GM18502 (cell line): ENCODE measurements at regions not wholly inside any gene's neighbourhood (a gene's known extent, or its start where the extent isn't known, plus 50 kb on each side); places are given as distances from the start of the nearest gene placed in this dataset.

ENCODE experiments used
- ATAC-seq: cut with Tn5 transposase; IDR thresholded peaks from one replicate; pipeline ENCODE4 v1.9.1; 2021; ENCODE audit warnings: mild to moderate bottlenecking; ENCODE audit not compliant: unreplicated experiment, poor library complexity

GRCh38 chr13:57784633-57785032, 153.1 kb downstream of the PCDH17 start:
- no peak for ATAC-seq

GRCh38 chr13:57787058-57787791, 155.7 kb downstream of the PCDH17 start:
- ATAC-seq, result no peak

- no peak for ATAC-seq
Observed at GRCh38 chr13:57799624-57800023, 168.1 kb downstream of the PCDH17 start.

- no peak for ATAC-seq
Observed at GRCh38 chr13:57813651-57814050, 182.1 kb downstream of the PCDH17 start.

GRCh38 chr13:57815600-57815999, 184.1 kb downstream of the PCDH17 start:
- no peak for ATAC-seq

GRCh38 chr13:57820924-57821323, 189.4 kb downstream of the PCDH17 start:
- no peak for ATAC-seq

DNA sequence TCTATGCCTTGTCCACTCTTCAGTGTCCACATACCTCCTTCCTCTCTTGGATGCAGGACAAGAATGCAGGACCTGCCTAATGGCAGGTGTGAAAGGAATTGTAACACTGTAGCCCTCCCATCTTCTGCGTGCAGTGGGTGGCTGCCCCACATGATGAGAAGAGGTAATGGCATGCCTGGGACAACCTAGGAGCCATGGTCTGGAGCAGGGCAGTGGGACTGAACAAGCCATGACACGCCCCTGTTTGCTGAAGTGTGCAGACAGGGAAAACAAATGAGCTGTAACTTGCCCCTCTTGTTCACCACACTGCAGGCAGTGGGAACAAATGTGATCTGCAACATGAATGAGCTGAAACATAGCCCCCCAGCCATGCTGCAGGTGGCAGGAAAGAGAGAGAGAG, 192.2 kb downstream of the PCDH17 start:
- no peak for ATAC-seq

- ATAC-seq, result no peak
Observed at GRCh38 chr13:57824121-57824520, 192.6 kb downstream of the PCDH17 start.

- ATAC-seq, result no peak
Observed at GRCh38 chr13:57825066-57825465, 193.5 kb downstream of the PCDH17 start.

DNA sequence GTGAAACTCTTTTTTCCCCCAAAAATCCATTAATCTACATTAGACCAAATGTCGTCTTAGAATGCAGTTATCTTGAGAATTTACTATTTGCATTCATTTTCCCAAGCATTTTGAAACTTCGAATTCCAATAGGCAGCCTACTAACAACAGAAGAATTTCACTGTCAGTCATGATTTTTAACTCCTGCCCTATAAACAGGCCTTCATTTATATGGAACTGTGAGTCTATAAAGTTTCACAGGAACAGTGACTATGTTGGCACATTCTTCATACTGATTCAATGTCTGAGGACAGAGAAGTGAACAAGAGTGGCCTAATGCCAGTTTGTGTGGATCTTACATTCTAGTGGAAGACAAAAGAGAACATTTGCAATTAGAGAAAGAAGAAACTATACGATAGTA, 198.0 kb downstream of the PCDH17 start:
- ATAC-seq, result no peak

- no peak for ATAC-seq
Observed at GRCh38 chr13:57832187-57832586, 200.6 kb downstream of the PCDH17 start.

DNA sequence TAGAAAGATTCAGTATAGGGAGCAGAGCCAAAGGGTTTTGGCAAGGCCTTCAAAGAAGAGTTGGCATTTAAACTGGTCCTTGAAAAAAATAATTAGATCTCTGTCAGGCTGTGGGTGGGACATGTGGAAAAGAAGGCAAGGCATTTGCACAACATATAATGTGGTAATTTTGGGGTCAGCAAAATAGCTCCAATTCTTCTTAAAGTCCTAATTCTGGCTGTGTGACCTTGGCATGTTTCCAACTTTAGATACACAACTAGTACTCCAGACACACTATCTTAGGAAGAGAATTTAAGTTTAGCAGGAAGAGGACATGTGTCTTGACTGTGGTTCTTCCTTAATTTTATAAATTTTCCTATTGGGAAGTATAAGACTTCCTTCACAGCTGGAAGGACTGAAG, 206.3 kb downstream of the PCDH17 start:
- no peak for ATAC-seq

DNA sequence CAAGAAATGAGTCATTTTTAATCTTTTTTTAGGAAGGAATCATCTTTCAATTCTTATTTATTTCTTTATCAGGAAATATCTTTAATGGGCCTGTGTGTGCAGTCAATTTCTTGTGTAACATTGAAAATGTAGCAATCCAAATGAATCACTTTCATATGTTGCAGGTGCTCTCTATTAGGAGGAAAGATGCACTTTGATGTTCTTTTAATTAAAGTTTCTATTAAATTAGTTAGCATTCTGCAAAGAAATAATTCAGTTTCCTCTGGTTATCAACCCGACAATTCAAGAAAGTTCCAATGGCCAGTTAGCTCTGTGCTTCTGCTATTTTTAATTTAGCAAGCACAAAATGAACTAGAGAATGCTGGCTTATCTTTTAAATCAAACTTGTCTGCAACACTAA, 212.0 kb downstream of the PCDH17 start:
- ATAC-seq, result no peak

DNA sequence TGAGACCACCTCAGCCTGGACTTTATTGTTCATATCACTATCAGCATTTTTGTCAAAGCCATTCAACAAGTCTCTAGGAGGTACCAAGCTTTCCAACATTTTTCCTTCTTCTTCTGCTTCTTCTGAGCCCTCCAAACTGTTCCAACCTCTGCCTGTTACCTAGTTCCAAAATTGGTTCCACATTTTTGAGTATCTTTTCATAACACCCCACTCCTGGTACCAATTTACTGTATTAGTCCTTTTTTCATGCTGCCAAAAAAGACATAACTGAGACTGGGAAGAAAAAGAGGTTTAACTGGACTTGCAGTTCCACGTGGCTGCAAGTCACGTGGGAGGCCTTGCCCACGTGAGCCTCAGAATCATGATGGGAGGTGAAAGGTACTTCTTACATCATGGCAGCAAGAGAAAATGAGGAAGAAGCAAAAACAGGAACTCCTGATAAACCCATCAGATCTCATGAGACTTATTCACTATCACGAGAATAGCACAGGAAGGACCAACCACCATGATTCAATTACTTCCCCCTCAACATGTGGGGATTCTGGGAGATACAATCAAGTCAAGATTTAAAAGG, 215.1 kb downstream of the PCDH17 start:
- ATAC-seq, result no peak

DNA sequence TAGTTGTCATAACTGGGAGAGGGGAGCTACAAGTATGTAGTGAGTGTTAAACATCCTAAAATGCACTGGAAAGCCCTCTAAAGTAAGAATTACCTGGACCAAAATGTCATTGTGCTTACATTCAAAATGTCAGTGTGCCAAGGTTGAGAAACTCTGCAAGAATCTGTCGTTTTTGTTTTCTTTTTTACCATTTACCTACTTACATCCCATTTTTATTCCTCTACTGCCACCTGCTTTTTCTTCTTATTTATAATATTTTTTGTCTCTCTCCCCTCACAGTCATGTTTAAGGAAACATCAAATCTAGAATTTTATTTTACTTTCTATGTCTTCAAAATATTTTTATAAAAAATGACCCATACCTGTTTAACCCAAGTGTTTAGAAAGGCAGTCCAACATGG, 226.4 kb downstream of the PCDH17 start:
- ATAC-seq, result no peak

DNA sequence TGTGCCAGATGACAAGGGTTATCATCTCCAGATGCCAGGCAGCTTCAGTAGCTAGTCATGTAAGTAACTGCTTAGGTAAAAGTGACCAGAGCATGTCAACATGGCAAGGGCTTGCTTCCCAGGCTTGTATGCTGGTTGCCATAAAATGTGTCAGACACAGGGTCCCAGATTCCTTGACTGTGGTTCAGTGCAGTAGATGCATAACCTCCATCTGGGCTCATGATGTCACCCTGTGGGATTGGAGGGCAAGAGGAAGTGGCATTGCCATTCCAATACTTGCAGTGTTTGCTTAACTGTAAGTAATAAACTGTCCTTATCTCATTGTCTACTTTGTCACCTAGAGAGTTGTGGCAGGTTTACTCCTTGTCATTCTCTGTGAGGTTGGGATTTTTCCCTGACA, 226.8 kb downstream of the PCDH17 start:
- no peak for ATAC-seq

DNA sequence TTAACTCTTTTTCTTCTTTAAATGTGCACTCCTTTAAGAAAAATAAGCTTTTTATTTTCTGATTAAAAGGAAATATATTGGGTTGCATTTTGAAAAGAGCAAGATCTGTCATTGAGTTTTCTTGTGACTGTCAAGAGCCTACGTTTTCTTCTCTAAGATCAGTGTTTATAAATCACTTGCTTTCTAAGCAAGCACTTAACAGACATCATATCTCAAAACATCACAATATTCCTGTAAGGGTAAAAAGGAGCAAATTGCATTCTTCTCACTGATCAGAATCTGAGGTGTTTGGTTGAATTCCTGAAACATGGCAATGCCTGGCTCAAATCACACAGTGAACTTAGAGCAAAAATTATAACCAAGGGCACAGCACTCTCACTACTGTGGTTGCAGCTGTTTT, 231.3 kb downstream of the PCDH17 start:
- no peak for ATAC-seq

DNA sequence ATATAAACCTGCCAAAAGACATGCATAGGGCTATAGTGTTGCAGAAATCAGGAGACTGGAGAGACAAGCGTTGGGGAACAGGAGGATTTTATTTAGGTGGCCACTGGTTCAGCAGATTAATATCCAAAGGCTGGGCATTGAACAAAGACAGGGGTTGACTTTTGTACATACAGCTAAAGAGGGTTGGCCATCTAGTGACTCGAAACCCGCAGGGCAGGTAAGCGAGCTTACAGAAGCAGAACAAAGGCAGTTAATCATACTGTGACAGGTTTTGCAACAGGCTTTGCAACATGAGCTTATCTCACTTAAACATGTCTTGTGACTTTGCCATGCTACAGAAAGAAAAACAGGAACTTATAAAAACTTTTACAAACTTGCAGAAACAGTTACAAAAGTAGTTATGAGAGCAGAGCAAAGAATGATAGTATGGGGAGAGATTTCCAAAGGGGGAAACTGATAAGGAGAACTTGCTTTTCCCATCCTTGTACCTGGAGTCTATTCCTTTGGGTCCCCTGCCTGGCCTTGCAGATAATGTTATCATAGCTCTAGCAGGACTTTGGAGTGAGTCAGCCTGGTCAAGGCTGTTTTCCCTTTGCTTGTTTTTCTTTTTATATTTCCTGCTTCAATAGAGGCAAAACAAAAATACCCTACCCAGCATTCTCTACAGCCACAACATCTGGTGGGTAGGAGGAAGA, 234.2 kb downstream of the PCDH17 start:
- no peak for ATAC-seq

- no peak for ATAC-seq
Observed at GRCh38 chr13:57874530-57874929, 243.0 kb downstream of the PCDH17 start.

- ATAC-seq, result no peak
Observed at GRCh38 chr13:57877601-57878000, 246.1 kb downstream of the PCDH17 start.

DNA sequence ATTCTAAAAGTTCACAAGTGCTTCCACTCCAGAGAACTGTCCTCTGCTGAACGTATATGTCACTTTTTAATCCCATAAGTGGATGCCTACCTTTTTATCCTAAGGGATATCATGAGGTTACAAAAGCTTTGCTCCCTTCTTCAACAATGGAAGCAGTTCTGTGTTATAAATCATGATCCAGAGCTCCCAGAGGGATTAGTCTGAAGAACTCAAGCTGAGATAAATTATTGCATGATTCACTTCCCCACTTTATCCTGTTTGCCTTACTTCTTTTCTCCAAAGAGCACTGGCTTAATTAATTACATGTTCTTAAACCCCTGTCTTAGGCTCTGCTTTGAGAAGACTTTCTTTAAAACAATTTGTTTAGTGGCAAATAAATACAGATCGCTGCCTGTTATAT, 246.7 kb downstream of the PCDH17 start:
- no peak for ATAC-seq

DNA sequence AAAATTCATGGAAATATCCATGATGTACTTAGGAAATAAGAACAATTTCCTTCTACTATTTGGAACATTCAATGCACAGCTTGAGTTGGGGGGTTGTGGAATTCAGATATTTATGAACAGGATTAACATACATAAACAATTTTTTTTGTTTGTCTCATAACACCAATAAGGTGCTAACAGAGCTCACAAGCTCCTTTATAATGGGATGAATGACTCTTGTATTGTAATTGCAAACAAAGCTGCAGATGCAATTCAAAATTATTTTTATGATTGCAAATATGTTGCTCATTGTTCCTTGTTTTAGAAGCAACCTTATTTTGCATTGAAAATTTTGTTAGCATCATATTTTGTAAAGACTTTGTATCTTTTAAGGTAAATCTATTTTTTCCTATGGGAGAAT, 265.7 kb downstream of the PCDH17 start:
- ATAC-seq, result no peak
